NCI-H748 treated with DMSO at 0.1 percent for 48 hours (cell line): ENCODE measurements at regions not wholly inside any gene's neighbourhood (a gene's known extent, or its start where the extent isn't known, plus 50 kb on each side); places are given as distances from the start of the nearest gene placed in this dataset.

Experiments
- DNase-seq: peaks from one replicate; lab custom pipeline; 2025; lab: John Stamatoyannopoulos, UW

GRCh38 chr14:85428926-85429325, 101.0 kb upstream of the FLRT2 start:
- DNase-seq: no peak

DNA sequence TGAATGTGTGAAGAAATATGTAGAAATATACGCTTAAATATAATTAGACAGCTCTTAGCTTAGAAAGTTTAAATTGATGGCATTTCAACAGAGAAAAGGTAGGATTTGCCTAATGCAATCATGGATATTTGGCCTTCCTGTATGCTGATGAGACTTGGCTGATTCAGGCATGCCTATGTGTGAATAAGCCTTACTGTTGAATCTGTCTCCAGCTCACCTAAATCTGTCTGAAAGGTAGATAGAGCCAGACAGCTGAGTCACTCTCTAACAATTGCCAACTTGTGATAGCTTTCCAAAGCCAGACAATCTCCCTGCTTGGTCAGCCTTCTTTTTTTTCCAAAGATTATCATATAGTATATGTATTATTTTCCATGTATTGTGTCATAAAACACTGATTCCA, 92.8 kb upstream of the FLRT2 start:
- DNase-seq: no peak

GRCh38 chr14:85438001-85438400, 91.9 kb upstream of the FLRT2 start:
- DNase-seq: no peak

- DNase-seq: no peak
Measured at GRCh38 chr14:85438481-85438942, 91.4 kb upstream of the FLRT2 start.

GRCh38 chr14:85439696-85440328, 90.1 kb upstream of the FLRT2 start:
- no peak for DNase-seq

GRCh38 chr14:85441909-85442643, 87.9 kb upstream of the FLRT2 start:
- no peak for DNase-seq

- no peak for DNase-seq
Measured at GRCh38 chr14:85442996-85443395, 86.9 kb upstream of the FLRT2 start.

DNA sequence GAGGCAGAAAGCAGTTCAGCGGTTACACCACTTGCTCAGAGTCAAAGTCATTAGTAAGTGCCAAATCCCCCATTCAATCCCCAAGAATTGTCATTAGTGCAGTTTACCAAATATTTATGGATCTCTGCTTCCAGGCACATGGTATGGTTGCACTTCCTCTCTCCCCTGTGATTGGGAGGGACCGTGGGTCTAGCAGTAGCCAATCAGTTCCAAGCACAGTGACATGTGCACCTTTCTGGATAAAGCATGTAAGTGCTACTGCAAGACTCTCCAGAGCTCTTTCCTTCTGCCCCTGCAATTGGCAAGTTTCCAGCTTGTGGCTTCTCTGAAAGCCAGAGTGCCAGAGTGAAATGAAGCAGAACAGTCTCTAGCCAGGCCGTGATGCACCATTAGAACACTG, 85.3 kb upstream of the FLRT2 start:
- no peak for DNase-seq

DNA sequence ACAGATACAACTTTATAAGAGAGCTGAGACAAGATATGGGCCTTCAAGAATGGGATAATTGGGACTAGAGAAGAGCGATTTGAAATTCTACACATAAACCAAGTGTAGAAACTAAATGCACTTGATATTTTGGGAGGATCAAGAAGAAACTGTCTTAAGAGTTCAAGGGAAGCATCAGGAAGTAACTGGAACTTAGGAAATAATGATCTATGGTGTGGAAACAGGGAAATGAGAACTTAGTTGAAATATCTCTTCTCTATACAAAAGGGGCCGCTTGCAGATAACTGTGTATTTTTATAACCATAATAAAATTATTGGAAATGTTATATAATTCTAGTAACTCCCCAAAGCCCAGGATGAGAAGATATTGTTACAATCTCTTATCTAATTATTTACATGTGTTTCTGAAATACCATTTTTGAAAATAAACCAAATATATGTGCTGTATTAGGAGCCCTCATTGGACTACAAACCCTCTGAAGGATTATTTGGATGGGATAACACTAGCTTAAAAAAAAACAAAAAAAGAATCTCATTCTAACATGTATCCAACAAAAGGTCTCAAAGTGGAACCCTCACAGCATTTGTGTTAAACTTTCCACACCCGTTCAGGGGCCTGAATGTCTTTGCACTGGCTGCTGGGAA, 84.7 kb upstream of the FLRT2 start:
- no peak for DNase-seq

GRCh38 chr14:85447883-85448282, 82.1 kb upstream of the FLRT2 start:
- DNase-seq: no peak

GRCh38 chr14:85451421-85451820, 78.5 kb upstream of the FLRT2 start:
- DNase-seq: no peak

- no peak for DNase-seq
Measured at GRCh38 chr14:85453401-85454225, 76.3 kb upstream of the FLRT2 start.

DNA sequence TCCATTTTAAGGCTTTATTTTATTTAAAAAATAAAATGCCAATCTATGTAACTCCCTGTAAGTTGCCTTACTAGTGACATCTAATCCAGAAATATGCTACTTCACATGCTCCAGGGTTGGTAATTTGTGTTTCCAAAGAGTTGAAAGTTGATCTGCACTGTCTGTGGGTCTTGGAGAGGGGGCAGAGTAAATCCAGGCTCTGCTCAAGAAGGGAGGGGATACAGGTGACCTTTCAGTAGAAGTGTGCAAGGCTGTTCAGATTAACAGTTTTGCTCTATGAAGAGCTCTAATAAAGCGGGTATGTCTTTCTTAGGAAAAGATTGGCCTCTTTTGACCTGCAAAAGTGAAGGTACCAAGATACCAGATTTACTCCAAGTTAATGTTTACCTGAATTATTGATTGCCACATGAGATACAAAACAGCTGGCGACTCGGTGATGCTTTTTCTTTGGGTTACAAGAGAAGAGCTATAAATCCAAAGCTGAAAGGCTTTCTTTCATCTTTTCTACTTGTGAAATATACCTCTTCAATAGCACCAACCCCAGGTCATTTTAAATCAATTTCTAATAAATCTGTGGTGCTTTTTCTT, 75.6 kb upstream of the FLRT2 start:
- DNase-seq: no peak

DNA sequence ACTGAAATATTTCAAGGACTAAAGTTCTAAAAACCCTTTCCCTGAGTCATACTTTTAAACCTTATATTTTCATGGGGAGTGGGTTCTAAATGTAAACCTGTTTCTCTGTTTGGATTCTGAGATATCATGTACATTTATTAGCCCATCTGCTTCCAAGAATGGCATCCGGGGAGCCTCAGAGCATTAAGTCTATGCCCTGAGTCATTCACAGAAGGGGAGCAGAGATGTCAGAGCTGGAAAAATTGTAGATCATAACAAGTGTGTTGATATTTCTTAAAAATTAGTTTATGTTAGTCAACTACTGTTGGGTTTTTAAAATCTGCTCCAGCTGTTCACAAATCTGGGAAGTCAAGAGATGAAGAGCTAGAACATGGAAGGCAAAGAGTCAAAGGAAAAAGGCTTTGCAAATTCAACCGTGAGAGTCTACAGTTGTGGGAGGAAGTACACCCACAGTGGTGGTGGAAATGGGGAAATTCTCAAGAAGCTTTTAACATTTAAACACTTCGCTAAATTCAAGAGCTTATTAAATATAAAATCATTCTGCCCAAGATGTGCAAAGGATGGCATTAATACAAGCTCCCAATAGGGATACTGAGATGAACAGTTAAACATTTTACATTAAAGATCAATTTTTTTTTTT, 70.5 kb upstream of the FLRT2 start:
- no peak for DNase-seq

- DNase-seq: no peak
Measured at GRCh38 chr14:85461432-85462133, 68.4 kb upstream of the FLRT2 start.

DNA sequence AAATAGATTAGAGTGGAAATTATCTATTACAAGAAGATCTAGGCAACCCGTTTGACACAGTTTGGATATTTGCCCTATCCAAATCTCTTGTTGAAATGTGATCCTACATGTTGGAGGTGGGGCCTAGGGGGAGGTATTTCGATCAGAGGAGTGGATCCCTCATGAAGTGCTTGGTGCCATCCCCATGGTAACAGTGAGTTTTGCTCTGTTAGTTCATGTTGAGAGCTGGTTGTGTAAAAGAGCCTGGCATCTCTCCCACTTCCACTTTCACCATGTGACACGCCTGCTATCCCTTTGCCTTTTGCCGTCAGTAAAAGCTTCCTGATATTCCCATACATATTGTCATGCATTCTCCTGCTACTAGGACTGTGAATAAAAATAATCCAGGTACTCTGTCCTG, 66.4 kb upstream of the FLRT2 start:
- DNase-seq: peak; percentile 83

- no peak for DNase-seq
Measured at GRCh38 chr14:85464135-85464895, 65.6 kb upstream of the FLRT2 start.

DNA sequence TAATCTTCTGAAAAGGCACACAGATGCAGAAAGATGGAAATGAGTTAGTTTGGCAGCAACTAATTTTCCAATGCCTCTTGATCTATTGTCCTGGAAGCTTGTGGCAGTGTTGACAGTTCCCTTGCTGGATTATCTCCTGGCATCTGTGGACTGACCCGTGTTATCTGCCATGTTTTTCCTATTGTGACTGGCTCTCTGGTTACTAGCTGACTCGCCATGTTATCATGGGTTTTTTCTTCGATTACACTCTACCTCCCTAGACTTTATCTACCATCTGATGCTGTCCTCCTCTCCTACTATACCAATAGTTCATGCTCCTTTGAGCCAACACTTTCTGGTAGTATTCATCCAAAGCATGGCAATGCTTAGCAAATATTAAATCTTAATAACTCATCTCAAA, 63.3 kb upstream of the FLRT2 start:
- no peak for DNase-seq

DNA sequence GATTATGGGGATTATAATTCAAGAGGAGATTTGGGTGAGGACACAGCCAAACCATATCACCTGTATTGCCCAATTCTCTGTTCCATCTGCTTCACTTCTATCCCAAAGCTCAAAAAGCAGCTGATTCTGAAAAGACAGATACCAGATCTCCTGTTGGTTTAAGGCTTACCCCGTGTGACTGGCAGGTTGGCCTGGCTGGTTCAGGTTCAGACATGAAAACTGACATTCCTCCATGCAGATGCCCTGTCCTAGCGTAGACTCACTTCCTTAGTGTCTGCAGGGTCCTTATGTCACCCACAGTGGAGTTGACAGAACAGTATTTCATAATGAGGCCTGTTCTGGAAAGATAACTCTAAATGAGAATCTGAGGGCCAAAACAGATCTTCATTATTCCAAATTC, 61.1 kb upstream of the FLRT2 start:
- DNase-seq: no peak

- DNase-seq: no peak
Measured at GRCh38 chr14:85471156-85471555, 58.8 kb upstream of the FLRT2 start.
